ENCODE measurements at regions not wholly inside any gene's neighbourhood (a gene's known extent, or its start where the extent isn't known, plus 50 kb on each side); places are given as distances from the start of the nearest gene placed in this dataset.

- H3K4me3 ChIP-seq (ENCODE audit: low read depth, low read length) = peak overlapping the region; percentile 100
- TF ChIP-seq CTCF (IDR thresholded peaks at IDR 0.05; ENCODE audit: insufficient read depth, low read depth, low read length, missing control alignments) = no peak
- peak; percentile 72 for DNase-seq (ENCODE audit: low read depth)
These were observed 70.7 kb upstream of the PRSS16 start for GRCh38 chr6:27176523-27177484.

- DNase-seq (ENCODE audit: low read depth) = peak; percentile 94
- TF ChIP-seq CTCF (IDR thresholded peaks at IDR 0.05; ENCODE audit: insufficient read depth, low read depth, low read length, missing control alignments) = peak; percentile 66
- peak overlapping the region; percentile 100 for H3K4me3 ChIP-seq (ENCODE audit: low read depth, low read length)
These were observed 69.8 kb upstream of the PRSS16 start for GRCh38 chr6:27177485-27178406.

GRCh38 chr6:27178407-27178730, 69.1 kb upstream of the PRSS16 start:
- H3K4me3 ChIP-seq (ENCODE audit: low read depth, low read length) = peak overlapping the region; percentile 100
- no peak for DNase-seq (ENCODE audit: low read depth)
- no peak for TF ChIP-seq CTCF (IDR thresholded peaks at IDR 0.05; ENCODE audit: insufficient read depth, low read depth, low read length, missing control alignments)

- TF ChIP-seq CTCF (IDR thresholded peaks at IDR 0.05; ENCODE audit: insufficient read depth, low read depth, low read length, missing control alignments) = no peak
- no peak for DNase-seq (ENCODE audit: low read depth)
- no peak overlapping the region for H3K4me3 ChIP-seq (ENCODE audit: low read depth, low read length)
These were observed 68.6 kb upstream of the PRSS16 start for GRCh38 chr6:27178860-27179259.

GRCh38 chr6:27183060-27183832, 64.3 kb upstream of the PRSS16 start:
- no peak for TF ChIP-seq CTCF (IDR thresholded peaks at IDR 0.05; ENCODE audit: insufficient read depth, low read depth, low read length, missing control alignments)
- DNase-seq (ENCODE audit: low read depth) = no peak

More at GRCh38 chr6:27183060-27183832, 64.3 kb upstream of the PRSS16 start:
- H3K4me3 ChIP-seq (ENCODE audit: low read depth, low read length) = no peak overlapping the region

Measured in GM12865 (cell line).